HG02981 (cell line): ENCODE measurements at regions not wholly inside any gene's neighbourhood (a gene's known extent, or its start where the extent isn't known, plus 50 kb on each side); places are given as distances from the start of the nearest gene placed in this dataset.
"Not testable (repeated sequence)": the region's sequence is repeated elsewhere in the genome, so short reads cannot be mapped to it uniquely, and the experiment has no call there.

Experiments used
- ATAC-seq: cut with Tn5 transposase; IDR thresholded peaks from one replicate; pipeline ENCODE4 v1.9.1; 2021; ENCODE audit warnings: mild to moderate bottlenecking, moderate library complexity; ENCODE audit not compliant: unreplicated experiment

DNA sequence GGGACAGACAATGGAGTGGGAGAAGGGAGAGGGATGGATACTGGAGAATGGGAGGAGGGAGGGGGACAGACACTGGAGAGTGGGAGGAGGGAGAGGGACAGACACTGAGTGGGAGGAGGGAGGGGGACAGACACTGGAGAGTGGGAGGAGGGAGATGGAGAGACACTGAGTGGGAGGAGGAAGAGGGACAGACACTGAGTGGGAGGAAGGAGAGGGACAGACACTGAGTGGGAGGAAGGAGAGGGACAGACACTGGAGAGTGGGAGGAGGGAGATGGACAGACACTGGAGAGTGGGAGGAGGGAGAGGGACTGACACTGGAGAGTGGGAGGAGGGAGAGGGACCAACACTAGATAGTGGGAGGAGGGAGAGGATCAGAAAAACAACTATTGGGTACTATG lies 426.7 kb upstream of the PMFBP1 start:
- no peak for ATAC-seq

- no peak for ATAC-seq
These were observed 426.0 kb upstream of the PMFBP1 start for GRCh38 chr16:72597938-72598337.

GRCh38 chr16:72596373-72596772 lies 424.4 kb upstream of the PMFBP1 start:
- no peak for ATAC-seq

DNA sequence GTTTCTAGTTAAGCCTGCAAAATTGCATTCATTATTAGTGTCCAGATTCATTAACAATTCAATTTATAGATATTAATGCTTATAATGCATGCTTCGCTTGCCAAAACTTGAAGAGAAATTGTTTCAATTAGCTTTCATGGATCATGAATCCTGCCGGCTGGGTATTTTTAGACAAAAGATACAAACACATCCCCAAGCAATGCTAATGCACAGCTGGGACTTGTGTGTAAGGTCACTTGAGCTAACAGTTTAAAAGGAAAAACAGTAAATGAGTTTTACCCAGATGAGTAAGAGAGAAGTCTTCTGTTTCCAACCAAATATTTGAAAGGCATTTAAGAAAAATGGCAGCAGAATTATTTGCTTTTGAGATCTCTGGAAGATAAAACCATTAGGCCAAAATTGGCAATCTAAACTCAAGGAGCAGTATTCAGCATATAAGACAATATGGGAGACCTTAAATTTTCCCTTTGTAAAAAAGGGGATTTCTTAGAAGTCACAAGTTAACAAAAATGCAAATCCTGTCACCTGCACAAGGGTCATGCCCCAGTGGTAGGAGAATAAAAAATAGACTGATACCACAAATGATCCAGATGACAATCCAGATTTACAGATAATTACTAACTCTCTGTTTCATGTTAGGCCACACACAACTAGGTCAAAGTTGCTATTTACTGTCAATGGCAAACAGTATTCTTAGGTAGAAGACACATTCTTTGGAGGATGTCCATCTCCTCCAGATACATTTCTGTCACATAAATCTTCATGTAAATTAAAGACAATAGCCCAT lies 418.4 kb upstream of the PMFBP1 start:
- peak; percentile 89 for ATAC-seq

DNA sequence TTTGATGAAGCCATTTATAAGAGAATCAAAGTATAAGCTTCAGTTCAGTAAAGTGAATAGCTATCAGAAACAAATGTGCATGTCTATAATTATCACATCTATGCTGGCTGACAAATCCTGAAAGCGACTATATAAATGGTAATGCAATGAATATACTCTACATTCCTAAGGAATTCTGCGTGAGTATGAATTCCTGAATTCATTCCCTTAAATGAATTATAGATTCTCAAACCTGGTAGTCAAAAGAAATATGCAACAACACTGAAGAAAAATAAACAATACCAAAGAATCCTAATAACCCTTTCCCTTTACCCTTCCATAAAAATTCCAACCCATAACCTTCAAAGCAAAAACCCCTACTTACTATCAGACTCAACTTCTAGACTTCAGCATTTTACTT lies 416.6 kb upstream of the PMFBP1 start:
- no peak for ATAC-seq

DNA sequence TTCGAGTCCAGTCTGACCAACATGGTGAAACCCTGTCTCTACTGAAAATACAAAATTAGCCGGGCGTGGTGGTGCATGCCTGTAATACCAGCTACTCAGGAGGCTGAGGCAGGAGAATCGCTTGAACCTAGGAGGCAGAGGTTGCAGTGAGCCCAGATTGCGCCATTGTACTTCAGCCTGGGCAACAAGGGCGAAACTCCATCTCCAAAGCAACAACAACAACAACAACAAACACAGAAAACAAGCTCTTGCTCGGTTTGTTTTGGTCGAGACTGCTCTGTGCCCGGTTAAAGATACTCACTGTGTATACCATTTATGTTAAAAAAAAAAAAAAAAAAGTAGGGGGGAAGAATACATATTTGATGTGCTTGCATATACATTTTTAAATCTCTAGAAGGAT lies 406.1 kb upstream of the PMFBP1 start:
- not testable (repeated sequence) for ATAC-seq

DNA sequence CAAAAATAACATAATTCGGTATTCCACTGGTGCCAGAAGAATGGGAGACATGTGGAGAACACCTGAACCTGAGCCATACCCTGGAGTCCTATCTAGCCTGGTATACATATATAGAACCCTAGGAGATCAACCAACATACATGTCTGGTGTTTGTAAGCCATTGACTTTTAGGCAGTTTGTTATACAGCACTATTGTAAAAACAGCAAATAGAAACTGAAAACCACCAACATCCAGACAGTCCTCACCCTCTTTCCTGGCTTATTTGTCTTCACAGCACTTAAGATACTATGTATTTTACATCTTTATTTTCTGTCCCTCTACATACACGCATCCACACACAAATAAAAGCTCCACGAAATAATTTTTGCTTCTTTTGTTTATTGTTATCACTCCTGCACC lies 404.2 kb upstream of the PMFBP1 start:
- no peak for ATAC-seq

DNA sequence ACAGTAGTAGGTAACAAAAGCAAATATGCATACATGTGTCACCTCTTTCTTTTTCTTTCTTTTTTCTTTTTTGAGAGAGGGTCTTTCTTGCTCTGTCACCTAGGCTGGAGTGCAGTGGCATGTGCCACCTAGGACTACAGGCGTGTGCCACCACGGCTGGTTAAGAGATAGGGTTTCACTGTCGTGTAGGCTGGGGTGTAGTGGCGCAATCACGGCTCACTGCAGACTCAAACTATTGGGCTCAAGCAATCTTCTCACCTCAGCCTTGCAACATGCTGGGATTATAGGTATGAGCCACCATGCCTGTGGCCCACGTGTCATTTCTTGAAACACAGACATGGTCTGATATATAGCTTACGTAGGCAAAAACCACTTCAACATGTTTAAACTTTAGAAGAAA lies 397.7 kb upstream of the PMFBP1 start:
- no peak for ATAC-seq

- ATAC-seq, result no peak
These were observed 396.5 kb upstream of the PMFBP1 start for GRCh38 chr16:72568502-72568901.

- ATAC-seq, result no peak
These were observed 394.2 kb upstream of the PMFBP1 start for GRCh38 chr16:72566174-72566573.

DNA sequence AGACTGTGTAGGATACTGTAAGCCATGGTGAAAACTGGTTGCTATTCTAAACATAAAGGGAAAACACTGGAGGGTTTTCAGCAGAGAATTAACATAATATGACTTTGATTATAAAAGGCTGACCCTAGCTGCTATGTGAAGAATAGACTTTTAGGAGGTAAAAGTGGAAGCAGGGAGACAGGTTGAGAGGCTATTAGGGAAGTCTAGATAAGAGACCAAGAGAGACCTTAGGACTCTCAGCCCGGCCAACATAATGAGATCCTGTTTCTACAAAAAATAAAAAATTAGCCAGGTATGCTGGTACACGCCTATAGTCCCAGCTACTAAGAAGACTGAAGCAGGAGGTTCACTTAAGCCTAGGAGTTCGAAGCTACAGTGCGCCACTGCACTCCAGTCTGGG lies 393.2 kb upstream of the PMFBP1 start:
- ATAC-seq, result no peak

- no peak for ATAC-seq
These were observed 388.7 kb upstream of the PMFBP1 start for GRCh38 chr16:72560617-72561016.

DNA sequence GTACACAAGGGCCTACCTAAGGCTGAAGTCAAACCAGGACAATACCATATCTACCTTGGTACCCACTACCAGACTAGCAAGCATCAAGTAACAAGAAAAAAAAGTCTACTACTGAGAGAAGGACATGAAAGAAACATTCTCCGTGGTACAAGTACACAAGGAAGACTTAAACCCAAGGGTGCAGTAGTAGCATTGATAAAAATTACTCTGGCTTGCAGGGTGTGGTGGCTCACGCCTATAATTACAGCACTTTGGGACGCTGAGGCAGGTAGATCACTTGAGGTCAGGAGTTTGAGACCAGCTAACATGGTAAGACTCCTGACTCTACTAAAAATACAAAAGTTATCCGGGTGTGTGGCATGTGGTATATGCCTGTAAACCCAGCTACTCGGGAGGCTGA lies 386.5 kb upstream of the PMFBP1 start:
- no peak for ATAC-seq

DNA sequence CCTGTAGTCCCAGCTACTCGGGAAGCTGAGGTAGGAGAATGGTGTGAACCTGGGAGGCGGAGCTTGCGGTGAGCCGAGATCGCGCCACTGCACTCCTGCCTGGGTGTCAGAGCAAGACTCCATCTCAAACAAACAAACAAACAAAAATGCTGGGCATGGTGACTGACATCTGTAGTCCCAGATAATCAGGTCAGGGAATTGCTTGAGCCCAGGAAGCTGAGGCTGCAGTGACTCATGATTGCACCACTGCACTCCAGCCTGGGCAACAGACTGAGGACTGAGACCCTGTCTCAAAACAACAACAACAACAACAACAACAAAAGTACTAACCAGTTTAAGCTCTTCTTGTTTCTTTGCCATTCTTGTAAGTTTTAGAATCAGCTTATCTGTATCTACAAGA lies 383.0 kb upstream of the PMFBP1 start:
- ATAC-seq, result no peak

DNA sequence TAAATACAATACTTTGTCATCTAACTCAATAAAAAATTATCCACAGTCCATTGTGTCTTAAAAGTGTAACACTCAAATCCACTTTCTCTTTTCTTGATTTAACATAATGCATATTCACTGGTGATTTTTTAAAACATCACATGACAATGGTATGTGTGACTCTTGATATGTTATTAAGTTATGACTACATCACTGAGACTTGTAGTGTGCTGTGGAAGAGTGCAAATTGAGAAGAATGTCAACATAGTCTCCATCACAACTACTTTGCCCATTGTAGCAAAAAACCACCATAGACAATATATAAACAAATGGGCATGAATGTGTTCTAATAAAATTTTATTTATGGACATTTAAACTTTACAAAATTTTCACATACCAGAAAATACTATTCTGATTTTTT lies 380.7 kb upstream of the PMFBP1 start:
- ATAC-seq, result no peak

GRCh38 chr16:72551649-72552048 lies 379.7 kb upstream of the PMFBP1 start:
- no peak for ATAC-seq

DNA sequence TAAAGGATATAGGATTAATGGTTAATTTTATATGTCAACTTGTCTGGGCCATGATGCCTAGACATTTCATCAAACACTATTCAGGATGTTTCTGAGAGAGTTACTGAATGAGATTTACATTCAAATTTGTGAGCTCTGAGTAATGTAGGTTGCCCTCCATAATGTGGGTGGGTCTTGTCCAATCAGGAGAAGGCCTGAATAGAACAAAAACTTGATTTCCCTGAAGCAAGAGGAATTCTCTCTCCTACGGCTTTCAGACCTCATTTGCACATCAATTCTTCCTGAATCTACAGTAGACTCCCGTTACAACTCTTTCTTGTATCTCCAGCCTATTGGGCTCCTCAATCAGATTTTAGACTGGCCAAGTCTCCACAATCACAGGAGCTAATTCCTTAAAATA lies 377.9 kb upstream of the PMFBP1 start:
- ATAC-seq, result no peak

GRCh38 chr16:72542102-72542501 lies 370.1 kb upstream of the PMFBP1 start:
- ATAC-seq, result no peak

GRCh38 chr16:72537664-72538063 lies 365.7 kb upstream of the PMFBP1 start:
- ATAC-seq, result no peak

GRCh38 chr16:72536723-72537435 lies 364.9 kb upstream of the PMFBP1 start:
- no peak for ATAC-seq

- ATAC-seq, result no peak
These were observed 361.0 kb upstream of the PMFBP1 start for GRCh38 chr16:72532906-72533410.

GRCh38 chr16:72530434-72530833 lies 358.5 kb upstream of the PMFBP1 start:
- no peak for ATAC-seq
